Epithelial cell of proximal tubule (primary cell): ENCODE measurements at regions not wholly inside any gene's neighbourhood (a gene's known extent, or its start where the extent isn't known, plus 50 kb on each side); places are given as distances from the start of the nearest gene placed in this dataset.
A peak's percentile ranks its signal among the peaks of the same experiment; 100 is the strongest.

Experiments used
- DNase-seq: peaks from one replicate; pipeline ENCODE4 v3.0.0-alpha.2; 2011; ENCODE audit warnings: low read depth
- H3K4me3 ChIP-seq: 2 replicates; pipeline ENCODE4 v1.5.1; 2011; ENCODE audit warnings: low read depth, mild to moderate bottlenecking, low read length
- TF ChIP-seq, protein P1 (sequence below): conservative IDR thresholded peaks from 2 replicates; pipeline ENCODE4 v1.5.1; 2012; ENCODE audit warnings: low read depth, mild to moderate bottlenecking, low read length

DNA sequence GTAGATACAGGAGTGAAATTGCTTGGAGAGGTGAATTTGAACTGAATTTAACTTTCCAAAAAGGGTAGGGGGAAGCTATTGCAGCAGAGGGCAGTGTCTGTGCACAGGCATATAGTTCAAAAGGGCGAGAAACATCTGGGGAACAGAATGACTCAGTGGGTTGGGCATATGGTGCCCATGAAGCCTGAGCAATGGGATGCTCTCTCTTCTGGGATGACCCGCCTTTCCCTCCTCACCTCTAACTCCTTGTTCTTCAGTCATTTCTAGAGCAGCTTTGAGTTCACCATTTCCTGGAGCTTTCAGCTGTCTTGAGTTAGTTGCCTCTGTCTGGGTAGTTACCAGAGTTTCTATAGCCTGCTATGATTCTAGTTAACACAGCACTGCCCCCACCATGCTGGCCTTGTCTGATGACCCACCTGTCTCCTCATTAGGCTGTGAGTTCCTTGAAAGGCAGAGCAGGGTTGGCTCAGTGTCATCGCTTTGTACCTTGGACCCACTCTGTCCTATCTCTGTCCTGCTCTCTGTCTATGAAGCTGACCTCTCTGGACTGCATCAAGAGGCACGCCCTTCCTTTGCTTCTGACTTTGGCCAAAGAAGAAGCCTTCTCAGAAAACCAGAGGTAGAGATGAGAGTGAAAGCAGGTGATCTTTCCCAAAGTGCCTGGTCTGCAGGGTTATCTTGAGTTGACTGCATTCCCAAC, 299.6 kb upstream of the KLF4 start:
- TF ChIP-seq, protein P1, sequence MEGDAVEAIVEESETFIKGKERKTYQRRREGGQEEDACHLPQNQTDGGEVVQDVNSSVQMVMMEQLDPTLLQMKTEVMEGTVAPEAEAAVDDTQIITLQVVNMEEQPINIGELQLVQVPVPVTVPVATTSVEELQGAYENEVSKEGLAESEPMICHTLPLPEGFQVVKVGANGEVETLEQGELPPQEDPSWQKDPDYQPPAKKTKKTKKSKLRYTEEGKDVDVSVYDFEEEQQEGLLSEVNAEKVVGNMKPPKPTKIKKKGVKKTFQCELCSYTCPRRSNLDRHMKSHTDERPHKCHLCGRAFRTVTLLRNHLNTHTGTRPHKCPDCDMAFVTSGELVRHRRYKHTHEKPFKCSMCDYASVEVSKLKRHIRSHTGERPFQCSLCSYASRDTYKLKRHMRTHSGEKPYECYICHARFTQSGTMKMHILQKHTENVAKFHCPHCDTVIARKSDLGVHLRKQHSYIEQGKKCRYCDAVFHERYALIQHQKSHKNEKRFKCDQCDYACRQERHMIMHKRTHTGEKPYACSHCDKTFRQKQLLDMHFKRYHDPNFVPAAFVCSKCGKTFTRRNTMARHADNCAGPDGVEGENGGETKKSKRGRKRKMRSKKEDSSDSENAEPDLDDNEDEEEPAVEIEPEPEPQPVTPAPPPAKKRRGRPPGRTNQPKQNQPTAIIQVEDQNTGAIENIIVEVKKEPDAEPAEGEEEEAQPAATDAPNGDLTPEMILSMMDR, result no peak
- no peak for DNase-seq
- H3K4me3 ChIP-seq, result no peak overlapping the region

DNA sequence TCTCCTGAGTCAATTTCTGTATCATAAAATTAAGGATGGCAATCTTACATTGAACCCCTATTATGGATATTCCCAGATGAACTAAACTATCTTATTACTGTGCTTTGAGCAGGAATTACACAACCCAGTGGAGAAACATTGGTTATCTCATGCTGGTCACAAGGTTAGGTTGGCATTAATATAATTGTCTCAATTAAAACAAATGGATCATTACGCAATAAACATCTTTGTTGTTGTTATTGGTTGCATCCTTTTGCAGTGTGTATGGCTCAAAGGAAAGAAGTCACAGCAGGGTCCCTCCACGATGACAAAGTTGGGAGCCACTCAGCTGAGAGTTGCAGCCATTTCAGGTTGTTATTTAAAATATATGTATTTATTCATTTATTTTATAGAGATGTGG, 297.0 kb upstream of the KLF4 start:
- TF ChIP-seq, protein P1, result no peak
- no peak overlapping the region for H3K4me3 ChIP-seq
- DNase-seq, result no peak

DNA sequence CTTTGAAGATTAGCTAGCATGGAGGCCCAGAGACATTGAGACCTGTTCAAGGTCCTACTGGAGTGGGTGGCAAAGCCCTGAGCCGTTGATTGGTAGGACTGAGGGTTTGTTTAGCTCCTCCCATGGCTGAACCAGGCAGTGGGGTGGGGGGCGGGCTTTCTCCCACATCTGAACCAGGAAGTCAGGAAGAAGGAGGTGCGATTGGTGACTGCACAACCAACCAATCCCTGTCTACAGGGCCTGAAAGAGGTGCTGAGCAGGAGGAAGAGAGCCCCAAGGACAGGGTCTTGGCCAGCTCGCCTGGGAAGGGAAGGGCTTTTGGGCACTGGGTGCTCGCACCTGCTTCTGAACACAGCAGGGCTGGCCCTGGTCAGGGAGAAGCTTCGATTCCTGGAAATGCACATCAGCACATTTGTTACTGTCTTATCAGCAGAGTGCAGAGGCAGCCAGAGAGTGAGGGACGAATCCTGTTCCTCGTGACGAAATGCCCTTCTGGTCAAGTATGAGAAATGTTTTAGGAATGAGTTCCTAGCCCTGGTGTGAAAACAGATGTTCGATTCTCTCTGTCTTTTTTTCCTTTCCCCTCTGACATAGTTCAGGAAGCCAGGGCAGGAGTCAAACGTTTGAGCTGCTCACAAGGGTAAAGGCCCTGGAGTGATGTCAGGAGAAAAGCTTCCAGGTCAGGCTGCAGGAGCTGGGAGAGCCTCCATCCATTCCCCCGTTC, 294.8 kb upstream of the KLF4 start:
- no peak overlapping the region for H3K4me3 ChIP-seq
- peak; percentile 12 for DNase-seq
- TF ChIP-seq, protein P1, result no peak

DNA sequence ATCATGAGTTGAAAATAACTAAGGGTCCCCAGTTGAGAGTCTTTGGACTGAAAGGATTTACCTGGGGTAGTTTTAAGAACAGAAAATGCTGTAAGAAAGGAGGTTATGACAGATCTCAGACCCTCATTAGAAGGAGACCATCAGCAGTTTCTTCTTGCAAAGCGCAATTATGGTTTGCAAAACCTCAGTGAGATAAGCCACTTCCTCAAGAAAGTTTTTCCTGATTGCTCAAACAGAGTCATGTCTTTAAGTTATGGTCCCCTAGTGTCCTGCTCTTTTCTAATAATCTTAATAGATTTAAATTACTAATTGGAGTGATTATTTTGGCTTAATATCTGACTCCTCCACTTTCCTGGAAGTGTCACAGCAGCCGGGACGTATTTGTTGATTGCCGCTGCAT, 293.2 kb upstream of the KLF4 start:
- TF ChIP-seq, protein P1, result no peak
- no peak overlapping the region for H3K4me3 ChIP-seq
- DNase-seq, result no peak

DNA sequence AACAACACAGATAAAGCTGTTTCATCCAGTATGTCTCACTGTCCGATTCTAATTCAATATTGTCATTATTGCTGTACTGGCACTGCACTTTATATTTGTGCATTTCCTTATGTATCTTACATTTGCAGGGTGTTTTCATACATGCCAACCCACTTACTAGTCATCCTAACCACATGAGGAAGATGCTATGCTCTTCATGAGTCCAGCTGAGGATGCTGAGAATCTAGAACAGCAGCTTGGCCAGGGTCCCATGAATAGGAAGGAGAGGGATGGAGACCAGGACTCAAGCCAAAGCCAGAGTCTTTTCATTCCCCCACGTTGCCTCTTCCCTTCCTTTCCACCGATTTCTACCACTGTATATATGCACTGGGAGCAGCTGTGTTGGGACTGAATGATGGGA, 292.8 kb upstream of the KLF4 start:
- no peak overlapping the region for H3K4me3 ChIP-seq
- DNase-seq, result no peak
- TF ChIP-seq, protein P1, result no peak

DNA sequence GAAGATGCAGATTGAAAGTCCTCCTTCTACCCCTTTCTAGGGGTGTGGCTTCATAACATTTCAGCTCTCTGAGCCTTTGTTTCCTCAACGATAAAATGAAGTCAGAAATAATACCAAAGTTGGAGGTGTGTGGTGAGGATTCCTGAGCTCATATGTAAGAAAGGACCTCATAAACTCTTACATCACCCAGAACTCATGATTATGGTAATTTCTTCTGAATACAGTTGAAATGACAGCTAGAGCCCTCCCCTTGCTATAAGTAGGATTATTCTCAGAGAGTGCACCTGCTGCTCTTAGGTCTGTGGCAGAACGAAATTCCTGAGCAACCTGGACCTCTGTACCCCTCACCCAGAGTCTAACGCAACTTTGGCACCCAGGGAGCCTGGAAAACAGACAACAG, 291.4 kb upstream of the KLF4 start:
- TF ChIP-seq, protein P1, result no peak
- DNase-seq, result no peak
- no peak overlapping the region for H3K4me3 ChIP-seq

DNA sequence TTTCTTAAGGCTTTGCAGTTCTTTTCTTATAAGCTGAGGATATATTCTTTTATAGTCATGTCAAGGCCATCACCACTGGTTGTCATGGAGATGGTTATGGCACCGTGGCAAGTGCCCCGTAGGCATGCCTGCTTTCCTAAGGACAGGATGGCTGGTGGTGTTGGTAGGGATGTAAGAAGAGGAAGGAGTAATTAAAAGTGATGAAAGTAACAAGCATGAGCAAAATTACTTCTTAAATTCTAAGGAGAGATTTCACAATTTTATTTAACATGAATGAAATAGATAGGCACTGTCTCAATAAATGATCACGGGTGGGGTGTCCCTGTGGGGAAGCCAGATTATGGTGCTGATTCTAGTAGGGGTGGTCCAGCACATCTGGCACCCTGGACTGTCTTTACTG, 290.2 kb upstream of the KLF4 start:
- DNase-seq, result no peak
- TF ChIP-seq, protein P1, result no peak
- no peak overlapping the region for H3K4me3 ChIP-seq
